ENCODE measurements at regions not wholly inside any gene's neighbourhood (a gene's known extent, or its start where the extent isn't known, plus 50 kb on each side); places are given as distances from the start of the nearest gene placed in this dataset.

GRCh38 chr14:48113713-48114112 is 438.3 kb upstream of the MDGA2 start:
- TF ChIP-seq, protein P1, sequence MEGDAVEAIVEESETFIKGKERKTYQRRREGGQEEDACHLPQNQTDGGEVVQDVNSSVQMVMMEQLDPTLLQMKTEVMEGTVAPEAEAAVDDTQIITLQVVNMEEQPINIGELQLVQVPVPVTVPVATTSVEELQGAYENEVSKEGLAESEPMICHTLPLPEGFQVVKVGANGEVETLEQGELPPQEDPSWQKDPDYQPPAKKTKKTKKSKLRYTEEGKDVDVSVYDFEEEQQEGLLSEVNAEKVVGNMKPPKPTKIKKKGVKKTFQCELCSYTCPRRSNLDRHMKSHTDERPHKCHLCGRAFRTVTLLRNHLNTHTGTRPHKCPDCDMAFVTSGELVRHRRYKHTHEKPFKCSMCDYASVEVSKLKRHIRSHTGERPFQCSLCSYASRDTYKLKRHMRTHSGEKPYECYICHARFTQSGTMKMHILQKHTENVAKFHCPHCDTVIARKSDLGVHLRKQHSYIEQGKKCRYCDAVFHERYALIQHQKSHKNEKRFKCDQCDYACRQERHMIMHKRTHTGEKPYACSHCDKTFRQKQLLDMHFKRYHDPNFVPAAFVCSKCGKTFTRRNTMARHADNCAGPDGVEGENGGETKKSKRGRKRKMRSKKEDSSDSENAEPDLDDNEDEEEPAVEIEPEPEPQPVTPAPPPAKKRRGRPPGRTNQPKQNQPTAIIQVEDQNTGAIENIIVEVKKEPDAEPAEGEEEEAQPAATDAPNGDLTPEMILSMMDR (IDR thresholded peaks at IDR 0.05; ENCODE audit: insufficient read depth, missing control alignments): no peak
- FAIRE-seq (no peak), DNase-seq (ENCODE audit: insufficient read length, low spot score) (no peak)

DNA sequence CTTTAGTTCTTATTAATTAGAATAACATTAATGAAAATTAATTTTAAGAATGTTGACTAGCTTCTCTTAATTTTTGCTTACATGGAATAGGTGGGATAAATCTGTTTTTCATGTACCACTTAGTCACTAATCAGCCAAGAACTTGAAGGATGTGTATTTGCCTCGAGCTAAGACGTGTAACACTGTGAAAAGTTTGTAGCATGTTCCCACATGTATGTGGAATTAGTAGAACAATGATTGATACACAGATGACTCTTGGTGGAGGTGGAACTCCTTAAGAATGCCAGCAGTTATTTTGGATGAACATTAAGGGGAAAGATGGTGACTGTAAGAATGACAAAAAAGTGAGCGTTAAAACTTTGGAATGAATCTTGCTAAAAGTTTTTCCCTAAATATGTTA is 435.7 kb upstream of the MDGA2 start:
- TF ChIP-seq, protein P1 (IDR thresholded peaks at IDR 0.05; ENCODE audit: insufficient read depth, missing control alignments): no peak
- DNase-seq (ENCODE audit: insufficient read length, low spot score) (no peak), FAIRE-seq (no peak)

GRCh38 chr14:48107646-48108045 is 432.2 kb upstream of the MDGA2 start:
- TF ChIP-seq, protein P1 (IDR thresholded peaks at IDR 0.05; ENCODE audit: insufficient read depth, missing control alignments): no peak
- FAIRE-seq: peak; percentile 16
- DNase-seq (ENCODE audit: insufficient read length, low spot score): no peak

DNA sequence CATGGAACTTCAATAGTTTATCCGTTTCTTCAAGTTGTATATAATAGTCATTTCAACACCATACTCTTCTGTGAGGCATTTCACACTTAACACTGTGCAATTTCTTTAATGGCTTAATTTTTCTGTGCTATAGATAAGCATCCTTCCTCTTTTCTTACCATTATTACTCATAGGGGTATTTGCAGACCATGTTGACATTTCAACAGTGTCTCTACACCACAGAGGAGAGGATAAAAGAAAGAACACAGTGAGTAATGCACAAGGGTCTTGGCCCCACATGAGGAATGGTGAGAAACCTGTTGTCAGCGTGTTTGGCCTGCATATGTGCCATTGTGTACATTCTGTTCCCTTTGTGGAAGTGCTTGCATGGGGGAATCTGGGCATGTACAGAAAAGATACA is 421.5 kb upstream of the MDGA2 start:
- TF ChIP-seq, protein P1 (IDR thresholded peaks at IDR 0.05; ENCODE audit: insufficient read depth, missing control alignments): no peak
- FAIRE-seq: no peak
- DNase-seq (ENCODE audit: insufficient read length, low spot score): no peak

- no peak for DNase-seq (ENCODE audit: insufficient read length, low spot score)
- TF ChIP-seq, protein P1 (IDR thresholded peaks at IDR 0.05; ENCODE audit: insufficient read depth, missing control alignments): no peak
- no peak for FAIRE-seq
These were observed 411.1 kb upstream of the MDGA2 start for GRCh38 chr14:48086516-48086915.

GRCh38 chr14:48075487-48075886 is 400.1 kb upstream of the MDGA2 start:
- FAIRE-seq: no peak
- DNase-seq (ENCODE audit: insufficient read length, low spot score): no peak
- TF ChIP-seq, protein P1 (IDR thresholded peaks at IDR 0.05; ENCODE audit: insufficient read depth, missing control alignments): no peak

DNA sequence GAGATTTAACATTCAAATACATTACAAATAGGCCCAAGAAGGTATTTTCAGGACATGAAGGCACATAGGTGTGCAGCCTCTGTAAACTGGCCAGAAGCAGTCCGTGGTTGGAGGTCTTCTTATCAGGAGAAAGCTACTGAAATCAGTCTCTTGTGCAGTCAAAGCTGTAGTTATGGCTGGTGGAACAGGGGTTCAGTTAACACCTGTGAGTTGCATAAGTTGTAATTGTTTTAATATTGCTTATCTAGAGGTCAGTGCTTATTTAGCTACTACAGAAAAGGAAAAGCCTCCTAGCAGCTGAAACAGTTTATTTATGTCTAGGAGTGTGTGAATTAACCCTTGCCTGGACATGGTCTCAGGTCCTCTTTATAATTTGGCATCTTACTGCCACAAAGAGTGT is 377.6 kb upstream of the MDGA2 start:
- DNase-seq (ENCODE audit: insufficient read length, low spot score): no peak
- FAIRE-seq: no peak
- TF ChIP-seq, protein P1 (IDR thresholded peaks at IDR 0.05; ENCODE audit: insufficient read depth, missing control alignments): no peak
